ENCODE measurements at regions not wholly inside any gene's neighbourhood (a gene's known extent, or its start where the extent isn't known, plus 50 kb on each side); places are given as distances from the start of the nearest gene placed in this dataset.

DNA sequence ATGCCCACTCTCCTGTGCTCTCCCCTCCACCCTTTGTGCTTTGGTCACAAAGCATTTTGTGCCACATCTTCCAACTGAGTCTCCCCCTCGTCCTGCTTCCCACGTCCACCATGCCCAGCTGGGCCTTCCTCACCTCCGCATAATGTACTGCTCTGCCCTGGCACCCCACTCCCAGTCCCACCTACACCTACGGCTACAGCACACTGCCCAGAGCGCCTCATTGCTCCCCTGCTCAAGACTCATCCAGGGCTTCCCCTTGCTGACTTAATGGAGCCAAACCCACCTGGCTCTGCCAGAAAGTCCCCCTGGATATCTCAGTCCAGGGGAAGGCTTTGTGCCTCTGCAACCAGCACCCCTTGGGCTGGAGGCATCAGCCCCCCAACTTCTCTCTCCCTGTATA lies 299.2 kb upstream of the ZMIZ1 start:
- no peaks in the 10 kb centered on the region for H3K4me1 ChIP-seq (ENCODE audit: control insufficient read depth in 2 of 2, insufficient read depth in 2 of 2, low read length in 2 of 2)
- no peaks in the 10 kb centered on the region for H3K36me3 ChIP-seq (replicated peaks in 1 of 2; ENCODE audit: control extremely low read depth in 1 of 2, control insufficient read depth in 1 of 2, extremely low read depth in 1 of 2, insufficient read depth in 2 of 2, low read length in 1 of 2)
- intact Hi-C loops (cut with micrococcal nuclease): no loop called here
- no peak for DNase-seq
- no peak overlapping the region for H2AFZ ChIP-seq (ENCODE audit: insufficient read depth, low read depth, low read length, poor library complexity, severe bottlenecking)
- TF ChIP-seq EZH2 (IDR thresholded peaks at IDR 0.05; ENCODE audit: borderline replicate concordance, insufficient read depth, low read depth, low read length, poor library complexity, severe bottlenecking): no peak
- TF ChIP-seq, protein P1, sequence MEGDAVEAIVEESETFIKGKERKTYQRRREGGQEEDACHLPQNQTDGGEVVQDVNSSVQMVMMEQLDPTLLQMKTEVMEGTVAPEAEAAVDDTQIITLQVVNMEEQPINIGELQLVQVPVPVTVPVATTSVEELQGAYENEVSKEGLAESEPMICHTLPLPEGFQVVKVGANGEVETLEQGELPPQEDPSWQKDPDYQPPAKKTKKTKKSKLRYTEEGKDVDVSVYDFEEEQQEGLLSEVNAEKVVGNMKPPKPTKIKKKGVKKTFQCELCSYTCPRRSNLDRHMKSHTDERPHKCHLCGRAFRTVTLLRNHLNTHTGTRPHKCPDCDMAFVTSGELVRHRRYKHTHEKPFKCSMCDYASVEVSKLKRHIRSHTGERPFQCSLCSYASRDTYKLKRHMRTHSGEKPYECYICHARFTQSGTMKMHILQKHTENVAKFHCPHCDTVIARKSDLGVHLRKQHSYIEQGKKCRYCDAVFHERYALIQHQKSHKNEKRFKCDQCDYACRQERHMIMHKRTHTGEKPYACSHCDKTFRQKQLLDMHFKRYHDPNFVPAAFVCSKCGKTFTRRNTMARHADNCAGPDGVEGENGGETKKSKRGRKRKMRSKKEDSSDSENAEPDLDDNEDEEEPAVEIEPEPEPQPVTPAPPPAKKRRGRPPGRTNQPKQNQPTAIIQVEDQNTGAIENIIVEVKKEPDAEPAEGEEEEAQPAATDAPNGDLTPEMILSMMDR (IDR thresholded peaks at IDR 0.05): no peak
- peaks cover 0 to 2% (median 0%) of the 10 kb centered on the region in 3 donors for H3K9me3 ChIP-seq (ENCODE audit: control extremely low read depth in 1 of 3, control insufficient read depth in 2 of 3, insufficient read depth in 1 of 3, low read length in 2 of 3)
- no peak overlapping the region for H3K4me3 ChIP-seq (ENCODE audit: control extremely low read depth in 1 of 5, extremely low read depth in 1 of 5, insufficient read depth in 1 of 5, low read depth in 2 of 5, low read length in 4 of 5)
- H3K27ac ChIP-seq (ENCODE audit: low read length in 2 of 2): no peak overlapping the region
- ChIA-PET POLR2A (no interaction called here), CTCF (no interaction called here)
- Mint-ChIP-seq H3K27ac (no peak overlapping the region), H3K4me3 (no peak overlapping the region), H3K4me1 (no peaks in the 10 kb centered on the region), H3K27me3 (peaks cover 3% of the 10 kb centered on the region), H3K9me3 (ENCODE audit: insufficient read depth) (no peaks in the 10 kb centered on the region)
- H3K27me3 ChIP-seq (replicated peaks in 1 of 4; ENCODE audit: control extremely low read depth in 1 of 4, control insufficient read depth in 3 of 4, insufficient read depth in 4 of 4, low read length in 3 of 4): no peaks in the 10 kb centered on the region
- no peak overlapping the region for H3K4me2 ChIP-seq (replicated peaks; ENCODE audit: low read depth, low read length, poor library complexity, severe bottlenecking)
- H4K20me1 ChIP-seq (ENCODE audit: control insufficient read depth, insufficient read depth, low read length, poor library complexity, severe bottlenecking): no peaks in the 10 kb centered on the region
- H3K79me2 ChIP-seq (ENCODE audit: control insufficient read depth, insufficient read depth, low read length): no peaks in the 10 kb centered on the region
- H3K9ac ChIP-seq (ENCODE audit: low read length): no peak overlapping the region
- no peak for ATAC-seq (ENCODE audit: low read depth)
- WGBS (ENCODE audit: insufficient coverage): 86% methylated on average over 5 of the region's 5 CpGs

DNA sequence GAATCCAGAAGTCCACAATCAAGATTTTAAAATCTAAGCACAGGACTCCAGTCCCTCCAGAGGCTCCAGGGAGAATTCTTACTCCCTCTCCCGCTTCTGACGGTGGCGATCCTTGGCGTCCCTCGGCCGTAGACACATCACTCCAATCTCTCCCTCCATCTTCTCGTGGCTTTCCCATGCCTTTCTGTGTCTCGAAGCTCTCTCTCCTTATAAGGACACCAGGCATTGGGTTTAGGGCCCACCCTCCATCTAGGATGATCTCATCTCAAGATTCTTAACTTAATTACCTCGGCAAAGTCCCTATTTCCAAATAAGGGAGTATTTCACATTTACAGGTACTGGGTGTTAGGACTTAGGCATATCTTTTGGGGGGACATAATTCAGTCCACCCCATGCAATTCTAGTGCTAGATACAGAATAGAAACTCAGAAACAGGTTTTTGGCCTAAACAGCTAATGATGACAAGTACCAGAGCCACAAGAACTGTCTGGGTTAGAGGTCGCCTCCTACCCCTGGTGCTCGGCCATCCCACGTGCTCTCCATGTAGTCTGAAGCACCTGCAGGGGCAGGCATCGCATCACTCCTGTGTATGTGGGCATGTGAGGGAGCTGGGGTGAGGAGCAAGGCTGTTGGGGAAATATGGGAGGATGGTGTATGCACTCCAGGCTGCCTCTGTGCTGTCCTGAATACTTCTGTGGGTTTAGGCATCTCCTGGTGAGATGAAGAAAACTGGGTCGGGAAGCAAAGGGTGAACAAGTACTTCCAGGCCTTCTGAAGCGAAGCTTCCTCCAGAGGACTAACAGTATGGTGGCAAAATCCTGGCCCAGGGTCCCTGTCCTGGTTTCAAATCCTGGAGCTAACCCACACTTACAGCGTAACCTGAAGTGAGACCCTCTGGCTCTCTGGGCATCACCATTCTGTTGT lies 298.3 kb upstream of the ZMIZ1 start:
- no peak overlapping the region for H3K27ac Mint-ChIP-seq
- ATAC-seq (ENCODE audit: low read depth) (no peak), DNase-seq (no peak)
- no peaks in the 10 kb centered on the region for H3K4me1 Mint-ChIP-seq
- TF ChIP-seq, protein P1 (IDR thresholded peaks at IDR 0.05): no peak
- TF ChIP-seq EZH2 (IDR thresholded peaks at IDR 0.05; ENCODE audit: borderline replicate concordance, insufficient read depth, low read depth, low read length, poor library complexity, severe bottlenecking): no peak
- Histone ChIP-seq H3K79me2 (ENCODE audit: control insufficient read depth, insufficient read depth, low read length) (no peaks in the 10 kb centered on the region), H3K9me3 (ENCODE audit: control extremely low read depth in 1 of 3, control insufficient read depth in 2 of 3, insufficient read depth in 1 of 3, low read length in 2 of 3) (peaks cover 0 to 2% (median 0%) of the 10 kb centered on the region in 3 donors), H3K4me1 (ENCODE audit: control insufficient read depth in 2 of 2, insufficient read depth in 2 of 2, low read length in 2 of 2) (no peaks in the 10 kb centered on the region), H2AFZ (ENCODE audit: insufficient read depth, low read depth, low read length, poor library complexity, severe bottlenecking) (no peak overlapping the region), H3K4me3 (ENCODE audit: control extremely low read depth in 1 of 5, extremely low read depth in 1 of 5, insufficient read depth in 1 of 5, low read depth in 2 of 5, low read length in 4 of 5) (no peak overlapping the region), H3K36me3 (replicated peaks in 1 of 2; ENCODE audit: control extremely low read depth in 1 of 2, control insufficient read depth in 1 of 2, extremely low read depth in 1 of 2, insufficient read depth in 2 of 2, low read length in 1 of 2) (no peaks in the 10 kb centered on the region), H3K27ac (ENCODE audit: low read length in 2 of 2) (no peak overlapping the region), H3K9ac (ENCODE audit: low read length) (no peak overlapping the region), H3K27me3 (replicated peaks in 1 of 4; ENCODE audit: control extremely low read depth in 1 of 4, control insufficient read depth in 3 of 4, insufficient read depth in 4 of 4, low read length in 3 of 4) (no peaks in the 10 kb centered on the region), H3K4me2 (replicated peaks; ENCODE audit: low read depth, low read length, poor library complexity, severe bottlenecking) (no peak overlapping the region), H4K20me1 (ENCODE audit: control insufficient read depth, insufficient read depth, low read length, poor library complexity, severe bottlenecking) (no peaks in the 10 kb centered on the region)
- peaks cover 3% of the 10 kb centered on the region for H3K27me3 Mint-ChIP-seq
- H3K4me3 Mint-ChIP-seq: no peak overlapping the region
- ChIA-PET POLR2A (no interaction called here), CTCF (no interaction called here)
- H3K9me3 Mint-ChIP-seq (ENCODE audit: insufficient read depth): no peaks in the 10 kb centered on the region
- 89% methylated on average over 12 of the region's 16 CpGs for WGBS (ENCODE audit: insufficient coverage)
- intact Hi-C loops (cut with micrococcal nuclease): no loop called here
